Epithelial cell of proximal tubule (primary cell): ENCODE measurements at regions not wholly inside any gene's neighbourhood (a gene's known extent, or its start where the extent isn't known, plus 50 kb on each side); places are given as distances from the start of the nearest gene placed in this dataset.

Experiments used
- DNase-seq: peaks from one replicate; pipeline ENCODE4 v3.0.0-alpha.2; 2011; ENCODE audit warnings: low read depth
- H3K4me3 ChIP-seq: 2 replicates; pipeline ENCODE4 v1.5.1; 2011; ENCODE audit warnings: low read depth, mild to moderate bottlenecking, low read length
- CTCF ChIP-seq: conservative IDR thresholded peaks from 2 replicates; pipeline ENCODE4 v1.5.1; 2012; ENCODE audit warnings: low read depth, mild to moderate bottlenecking, low read length

GRCh38 chr16:82504836-82505235 lies 121.9 kb upstream of the CDH13 start:
- TF ChIP-seq CTCF: no peak
- no peak overlapping the region for H3K4me3 ChIP-seq
- no peak for DNase-seq

GRCh38 chr16:82499302-82499701 lies 127.5 kb upstream of the CDH13 start:
- no peak for DNase-seq
- no peak overlapping the region for H3K4me3 ChIP-seq
- no peak for TF ChIP-seq CTCF

- no peak for DNase-seq
- no peak overlapping the region for H3K4me3 ChIP-seq
- no peak for TF ChIP-seq CTCF
Observed at GRCh38 chr16:82497139-82497538, 129.6 kb upstream of the CDH13 start.

GRCh38 chr16:82488460-82488859 lies 138.3 kb upstream of the CDH13 start:
- H3K4me3 ChIP-seq: no peak overlapping the region
- TF ChIP-seq CTCF: no peak
- DNase-seq: no peak

GRCh38 chr16:82481455-82481854 lies 145.3 kb upstream of the CDH13 start:
- DNase-seq: no peak
- no peak overlapping the region for H3K4me3 ChIP-seq
- TF ChIP-seq CTCF: no peak

GRCh38 chr16:82476786-82477185 lies 150.0 kb upstream of the CDH13 start:
- no peak for TF ChIP-seq CTCF
- no peak for DNase-seq
- no peak overlapping the region for H3K4me3 ChIP-seq

GRCh38 chr16:82470620-82471152 lies 156.1 kb upstream of the CDH13 start:
- no peak for TF ChIP-seq CTCF
- no peak for DNase-seq

More at GRCh38 chr16:82470620-82471152, 156.1 kb upstream of the CDH13 start:
- H3K4me3 ChIP-seq: no peak overlapping the region
